ENCODE measurements at regions not wholly inside any gene's neighbourhood (a gene's known extent, or its start where the extent isn't known, plus 50 kb on each side); places are given as distances from the start of the nearest gene placed in this dataset.

- TF ChIP-seq POLR2AphosphoS5 (IDR thresholded peaks at IDR 0.05; ENCODE audit: low read depth, low read length) (no peak), TAF1 (IDR thresholded peaks at IDR 0.05; ENCODE audit: borderline replicate concordance, insufficient read depth, low read length) (no peak), REST (IDR thresholded peaks at IDR 0.05; ENCODE audit: insufficient read depth in 1 of 2, low read depth in 2 of 2, low read length in 2 of 2) (no peak), FOXP2 (optimal IDR thresholded peaks at IDR 0.05; ENCODE audit: borderline replicate concordance, extremely low read depth, extremely low read length, insufficient read depth) (no peak), SIN3A (IDR thresholded peaks at IDR 0.05; ENCODE audit: borderline replicate concordance, insufficient read depth, low read length) (no peak)
These were observed 80.8 kb downstream of the TLR4 start for GRCh38 chr9:117784996-117785395.

- TF ChIP-seq TAF1 (IDR thresholded peaks at IDR 0.05; ENCODE audit: borderline replicate concordance, insufficient read depth, low read length) (no peak), POLR2AphosphoS5 (IDR thresholded peaks at IDR 0.05; ENCODE audit: low read depth, low read length) (no peak), FOXP2 (optimal IDR thresholded peaks at IDR 0.05; ENCODE audit: borderline replicate concordance, extremely low read depth, extremely low read length, insufficient read depth) (no peak), SIN3A (IDR thresholded peaks at IDR 0.05; ENCODE audit: borderline replicate concordance, insufficient read depth, low read length) (no peak)
These were observed 83.5 kb downstream of the TLR4 start for GRCh38 chr9:117787746-117788145.

- TF ChIP-seq POLR2AphosphoS5 (IDR thresholded peaks at IDR 0.05; ENCODE audit: low read depth, low read length) (no peak), FOXP2 (optimal IDR thresholded peaks at IDR 0.05; ENCODE audit: borderline replicate concordance, extremely low read depth, extremely low read length, insufficient read depth) (no peak), SIN3A (IDR thresholded peaks at IDR 0.05; ENCODE audit: borderline replicate concordance, insufficient read depth, low read length) (no peak), TAF1 (IDR thresholded peaks at IDR 0.05; ENCODE audit: borderline replicate concordance, insufficient read depth, low read length) (no peak), REST (IDR thresholded peaks at IDR 0.05; ENCODE audit: insufficient read depth in 1 of 2, low read depth in 2 of 2, low read length in 2 of 2) (no peak)
These were observed 91.1 kb downstream of the TLR4 start for GRCh38 chr9:117795271-117795670.

- TF ChIP-seq POLR2AphosphoS5 (IDR thresholded peaks at IDR 0.05; ENCODE audit: low read depth, low read length) (no peak), TAF1 (IDR thresholded peaks at IDR 0.05; ENCODE audit: borderline replicate concordance, insufficient read depth, low read length) (no peak)
These were observed 92.5 kb downstream of the TLR4 start for GRCh38 chr9:117796681-117797080.

- TF ChIP-seq REST (IDR thresholded peaks at IDR 0.05; ENCODE audit: insufficient read depth in 1 of 2, low read depth in 2 of 2, low read length in 2 of 2) (no peak), POLR2AphosphoS5 (IDR thresholded peaks at IDR 0.05; ENCODE audit: low read depth, low read length) (no peak), SIN3A (IDR thresholded peaks at IDR 0.05; ENCODE audit: borderline replicate concordance, insufficient read depth, low read length) (no peak), FOXP2 (optimal IDR thresholded peaks at IDR 0.05; ENCODE audit: borderline replicate concordance, extremely low read depth, extremely low read length, insufficient read depth) (no peak), TAF1 (IDR thresholded peaks at IDR 0.05; ENCODE audit: borderline replicate concordance, insufficient read depth, low read length) (no peak)
These were observed 96.2 kb downstream of the TLR4 start for GRCh38 chr9:117800389-117800788.

- TF ChIP-seq REST (IDR thresholded peaks at IDR 0.05; ENCODE audit: insufficient read depth in 1 of 2, low read depth in 2 of 2, low read length in 2 of 2) (no peak), TAF1 (IDR thresholded peaks at IDR 0.05; ENCODE audit: borderline replicate concordance, insufficient read depth, low read length) (no peak), POLR2AphosphoS5 (IDR thresholded peaks at IDR 0.05; ENCODE audit: low read depth, low read length) (no peak), FOXP2 (optimal IDR thresholded peaks at IDR 0.05; ENCODE audit: borderline replicate concordance, extremely low read depth, extremely low read length, insufficient read depth) (no peak), SIN3A (IDR thresholded peaks at IDR 0.05; ENCODE audit: borderline replicate concordance, insufficient read depth, low read length) (no peak)
These were observed 105.5 kb downstream of the TLR4 start for GRCh38 chr9:117809751-117810150.
